HG02763 (cell line): ENCODE measurements at regions not wholly inside any gene's neighbourhood (a gene's known extent, or its start where the extent isn't known, plus 50 kb on each side); places are given as distances from the start of the nearest gene placed in this dataset.

Source experiments
- ATAC-seq: cut with Tn5 transposase; IDR thresholded peaks from one replicate; pipeline ENCODE4 v1.9.1; 2021; ENCODE audit warnings: mild to moderate bottlenecking, moderate library complexity; ENCODE audit not compliant: unreplicated experiment

DNA sequence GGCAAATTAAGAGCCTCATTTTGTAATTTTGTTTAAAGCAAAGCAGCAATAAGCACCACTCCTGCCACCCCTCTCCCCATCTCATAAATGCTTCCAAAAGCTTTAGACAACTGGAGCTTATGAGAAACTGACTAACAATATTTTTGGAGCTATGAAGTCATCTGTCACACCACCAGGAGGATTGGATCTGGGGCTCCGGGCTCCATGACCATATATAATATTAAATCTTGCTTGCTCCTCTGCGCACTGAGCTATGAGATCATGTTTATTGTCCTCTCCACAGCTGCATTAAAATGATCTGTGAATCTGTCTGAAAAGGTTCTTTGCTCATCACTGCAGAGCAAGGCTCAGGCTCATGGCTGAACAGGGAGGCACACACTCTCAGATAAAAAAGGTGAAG lies 323.7 kb downstream of the ZNF621 start:
- no peak for ATAC-seq

GRCh38 chr3:40850861-40851260 lies 326.1 kb downstream of the ZNF621 start:
- no peak for ATAC-seq

- ATAC-seq = no peak
These were observed 327.1 kb downstream of the ZNF621 start for GRCh38 chr3:40851836-40852235.

DNA sequence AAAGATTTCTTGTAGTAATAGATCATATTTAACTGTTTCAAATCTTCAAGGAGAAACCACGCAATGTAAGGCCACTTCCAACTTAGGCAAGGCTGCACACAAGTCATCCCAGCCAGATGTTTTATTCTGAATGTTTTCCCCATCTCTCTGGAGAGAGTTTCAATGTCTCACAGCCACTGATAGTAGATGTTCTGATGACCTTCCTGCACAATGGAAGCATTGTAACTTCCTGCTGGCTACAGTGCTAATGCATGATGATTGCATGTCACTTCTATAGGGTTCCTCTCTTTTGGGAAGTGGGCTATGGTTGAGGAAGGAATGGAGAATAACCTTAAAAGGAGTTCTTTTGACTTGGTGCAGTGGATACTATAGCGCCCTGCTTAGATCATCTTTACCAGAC lies 328.0 kb downstream of the ZNF621 start:
- ATAC-seq = no peak

DNA sequence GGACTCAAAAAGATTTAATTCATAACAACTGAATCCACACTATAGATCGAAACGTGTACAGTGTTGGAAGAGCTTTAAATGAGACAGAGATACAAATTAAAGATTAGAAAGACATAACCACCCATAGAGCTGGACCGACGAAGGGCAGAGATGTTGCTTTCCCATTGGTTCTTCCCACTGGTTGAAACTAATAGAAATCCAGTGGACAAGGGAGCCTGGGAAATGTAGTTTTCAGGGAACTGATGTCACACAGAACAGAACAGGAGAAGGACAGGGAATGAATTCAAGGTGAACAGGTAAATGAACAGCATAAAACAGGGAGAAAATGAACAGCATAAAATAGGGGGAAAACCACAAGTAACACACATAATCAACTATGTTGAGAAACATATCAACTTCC lies 328.7 kb downstream of the ZNF621 start:
- no peak for ATAC-seq

DNA sequence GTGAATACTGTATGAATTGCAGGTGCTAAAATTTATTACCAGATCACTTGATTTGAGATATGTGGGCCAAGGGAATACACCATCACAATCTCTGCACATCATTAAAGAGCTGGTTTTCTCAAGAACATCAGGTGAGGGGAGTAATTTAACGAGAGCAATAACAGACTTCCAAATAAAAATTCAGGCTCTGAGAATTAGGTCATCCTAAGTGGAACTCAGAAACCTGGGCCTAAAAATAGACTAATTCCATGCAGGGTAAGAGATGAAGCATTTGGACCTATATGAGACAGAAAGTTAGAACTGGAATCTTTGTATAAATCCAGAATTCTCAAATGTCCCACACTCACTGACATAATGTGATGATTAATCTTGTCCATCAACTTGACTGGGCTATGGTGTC lies 331.1 kb downstream of the ZNF621 start:
- ATAC-seq = no peak

GRCh38 chr3:40858364-40859115 lies 333.8 kb downstream of the ZNF621 start:
- no peak for ATAC-seq

- no peak for ATAC-seq
These were observed 336.4 kb upstream of the CTNNB1 start for GRCh38 chr3:40862946-40863345.

- no peak for ATAC-seq
These were observed 335.0 kb upstream of the CTNNB1 start for GRCh38 chr3:40864146-40864782.

DNA sequence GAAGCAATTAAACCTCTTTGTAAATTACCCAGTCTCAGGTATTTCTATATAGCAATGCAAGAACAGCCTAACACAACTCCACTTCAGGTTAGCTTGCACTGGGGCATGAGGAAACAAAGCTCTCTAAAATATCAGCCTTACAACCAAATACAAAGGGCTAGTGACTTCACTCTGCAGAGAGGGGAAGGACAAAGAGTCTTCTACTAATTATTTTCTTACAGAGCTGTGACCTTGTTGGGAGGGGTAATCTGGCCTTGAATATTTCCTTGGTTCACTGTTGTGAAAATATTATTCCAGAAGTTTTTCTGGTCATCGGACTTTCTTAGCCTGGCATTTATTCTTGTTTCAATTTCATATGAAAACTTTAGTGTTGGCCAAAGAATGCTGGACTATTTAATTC lies 334.4 kb upstream of the CTNNB1 start:
- ATAC-seq = no peak

DNA sequence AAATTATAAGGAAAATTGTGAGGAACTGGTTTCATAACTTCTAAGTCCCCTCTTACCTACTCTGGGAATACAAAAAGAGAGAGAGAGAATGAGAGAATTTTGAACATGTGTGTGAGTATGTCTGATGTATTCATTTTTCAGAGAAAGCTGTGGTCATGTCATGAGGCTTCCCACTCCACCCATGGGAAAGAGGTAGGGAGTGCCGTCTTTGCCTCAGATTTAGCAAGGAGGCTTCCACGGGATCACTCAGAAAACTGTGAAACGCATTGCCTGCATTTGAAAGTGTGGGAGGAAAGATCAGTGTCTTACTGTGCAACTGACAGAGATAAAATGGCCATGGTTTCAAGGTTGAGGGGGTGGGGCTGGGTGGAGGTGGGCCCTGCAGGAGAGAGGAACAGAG lies 331.5 kb upstream of the CTNNB1 start:
- no peak for ATAC-seq

DNA sequence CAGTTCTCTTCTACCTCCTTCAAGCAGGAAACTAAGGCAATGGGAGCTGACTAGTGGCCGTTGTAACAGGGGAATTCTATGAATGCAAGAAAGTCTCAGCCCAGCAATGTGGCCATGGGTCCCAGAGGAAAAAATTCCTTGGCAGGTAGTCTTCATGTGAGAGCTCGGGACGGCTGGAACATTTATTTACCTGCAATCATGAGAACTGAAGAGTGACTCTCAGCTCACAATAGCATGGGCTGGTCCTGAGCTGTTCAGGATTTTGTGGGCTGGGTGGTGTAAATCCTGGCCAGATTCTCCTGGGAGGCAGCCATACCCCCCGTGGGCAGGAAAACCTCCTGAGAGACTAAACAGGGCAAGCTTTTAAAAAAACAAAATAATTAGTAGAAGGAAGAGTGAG lies 330.3 kb upstream of the CTNNB1 start:
- ATAC-seq = no peak

- no peak for ATAC-seq
These were observed 329.4 kb upstream of the CTNNB1 start for GRCh38 chr3:40869939-40870338.

DNA sequence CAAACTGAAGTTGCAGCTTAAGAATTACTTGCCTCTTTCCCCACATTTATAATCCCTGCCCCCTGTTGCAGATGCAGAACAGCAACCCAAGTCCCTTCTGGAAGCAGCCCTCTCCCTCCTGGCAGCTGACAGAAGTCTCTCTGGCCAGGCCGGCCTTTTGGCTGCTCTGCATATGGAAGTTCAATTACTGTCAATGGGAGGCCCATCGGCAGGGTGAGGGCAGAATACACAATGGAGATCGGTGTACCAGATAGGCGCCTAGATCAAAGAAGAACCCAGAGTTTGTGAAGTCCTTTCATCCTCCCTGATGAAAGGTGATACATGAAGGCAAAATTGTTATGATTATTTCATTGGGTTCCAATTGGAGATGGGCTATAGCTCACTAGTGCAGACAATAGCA lies 327.9 kb upstream of the CTNNB1 start:
- no peak for ATAC-seq

DNA sequence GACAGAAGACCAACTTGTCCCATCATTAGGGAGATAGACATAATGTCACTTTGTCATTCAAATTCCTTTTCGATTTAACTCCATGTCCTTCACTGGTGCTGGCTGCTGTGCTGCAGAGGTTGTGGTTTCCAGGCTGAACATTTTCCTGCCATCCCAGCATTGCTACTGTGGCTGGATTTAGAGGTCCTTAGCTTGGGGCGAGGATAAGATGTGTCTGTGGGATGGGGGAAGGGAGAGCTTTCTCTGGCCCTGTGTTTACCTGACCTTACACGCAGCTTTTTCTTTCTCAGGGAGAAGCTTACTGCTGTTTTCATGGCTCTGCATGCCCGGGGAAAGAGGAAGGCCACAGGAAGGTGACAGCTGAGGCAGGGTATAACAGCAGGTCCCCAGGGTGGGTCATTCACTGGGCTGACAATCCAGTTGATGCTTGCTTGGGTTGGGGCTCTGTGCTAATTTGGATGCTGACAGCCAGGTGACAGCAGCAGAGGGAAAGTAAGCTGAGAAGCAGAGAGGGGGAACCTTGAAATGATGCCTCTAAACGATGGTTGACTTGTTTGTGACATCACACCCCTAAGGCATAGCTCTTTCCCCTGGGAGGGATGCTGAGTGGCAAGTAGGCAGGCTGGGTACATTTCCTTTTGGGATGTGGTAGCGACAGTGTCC lies 326.9 kb upstream of the CTNNB1 start:
- ATAC-seq = no peak

DNA sequence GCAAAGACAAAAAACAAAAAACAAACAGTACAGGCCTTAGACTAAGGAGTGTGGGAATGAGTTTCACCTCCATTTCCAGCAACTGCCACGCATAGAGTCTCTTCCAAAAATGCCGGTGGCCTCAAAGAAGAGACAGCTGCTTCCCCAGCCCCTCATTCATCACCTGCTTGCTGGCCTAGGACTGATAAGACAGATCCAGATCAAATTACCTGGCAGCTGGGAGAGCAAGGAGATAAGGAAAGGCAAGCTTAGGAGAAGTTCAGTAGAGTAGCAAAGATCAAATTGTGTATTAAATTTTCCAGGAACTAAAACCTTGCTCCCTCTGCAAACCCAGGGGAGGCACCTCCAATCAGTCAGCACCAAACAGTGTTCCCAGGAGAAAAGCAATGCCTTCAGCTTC lies 325.8 kb upstream of the CTNNB1 start:
- ATAC-seq = no peak

GRCh38 chr3:40873934-40874699 lies 325.2 kb upstream of the CTNNB1 start:
- ATAC-seq = no peak

- no peak for ATAC-seq
These were observed 323.7 kb upstream of the CTNNB1 start for GRCh38 chr3:40875581-40875980.

DNA sequence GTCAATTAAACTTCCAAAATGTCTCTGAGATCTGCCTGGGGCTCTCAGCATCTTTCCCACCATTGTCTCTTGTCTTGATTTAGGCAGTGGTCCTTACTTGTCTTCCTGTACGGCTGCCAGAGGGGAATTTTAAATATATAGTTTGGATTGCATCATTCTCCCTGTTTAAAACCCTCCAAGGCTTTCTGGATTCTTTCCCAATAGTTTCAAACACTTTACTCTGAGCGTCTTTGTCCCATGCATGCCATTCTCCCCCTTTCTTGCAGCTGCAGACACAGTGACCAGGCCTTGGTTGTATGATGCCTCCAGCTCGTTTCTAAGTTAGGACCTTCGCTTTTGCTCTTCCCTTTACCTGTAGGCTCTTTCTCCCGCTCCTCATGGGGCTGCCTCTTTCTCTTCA lies 323.3 kb upstream of the CTNNB1 start:
- no peak for ATAC-seq

GRCh38 chr3:40876496-40876895 lies 322.8 kb upstream of the CTNNB1 start:
- ATAC-seq = no peak

DNA sequence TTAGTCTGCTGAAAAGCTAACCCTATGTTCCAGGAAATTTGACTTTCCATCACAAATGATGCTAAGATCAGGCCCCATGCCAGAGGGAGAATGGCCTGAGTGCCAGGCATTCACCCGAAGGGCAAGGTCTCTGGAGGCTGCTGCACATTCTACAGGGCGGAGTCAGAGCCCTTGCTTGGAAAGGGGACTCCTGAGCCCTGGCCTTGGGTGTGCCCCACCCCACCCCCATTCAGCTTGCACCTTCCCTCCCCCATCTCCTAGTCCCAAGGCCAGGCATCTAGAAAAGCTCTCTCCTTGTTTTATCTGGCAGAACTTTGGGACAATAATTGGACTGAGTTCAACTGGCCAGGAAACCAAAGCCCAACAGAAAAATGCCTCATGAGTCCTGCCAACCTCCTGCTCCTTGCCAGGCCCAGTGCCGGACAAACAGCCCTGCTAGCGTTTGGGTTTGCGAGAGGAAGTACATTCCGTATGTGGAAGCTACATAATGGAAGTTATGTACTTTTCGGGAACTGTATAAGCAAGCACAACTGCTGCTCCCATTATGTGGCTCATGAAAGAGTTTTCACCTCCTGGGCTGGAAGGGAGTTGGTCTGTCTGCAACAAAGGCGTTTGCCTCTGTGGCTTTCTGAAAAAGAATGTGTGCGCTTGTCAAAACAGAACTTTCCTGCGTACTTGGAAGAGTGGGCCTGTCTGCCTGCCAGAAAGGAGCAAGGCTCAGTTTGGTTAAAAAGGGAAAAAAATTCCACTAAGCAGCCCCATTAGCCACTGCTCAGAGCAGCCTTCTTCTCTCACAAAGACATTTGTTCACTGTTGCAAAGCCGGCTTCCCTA lies 321.5 kb upstream of the CTNNB1 start:
- no peak for ATAC-seq
